ENCODE measurements at regions not wholly inside any gene's neighbourhood (a gene's known extent, or its start where the extent isn't known, plus 50 kb on each side); places are given as distances from the start of the nearest gene placed in this dataset.

DNA sequence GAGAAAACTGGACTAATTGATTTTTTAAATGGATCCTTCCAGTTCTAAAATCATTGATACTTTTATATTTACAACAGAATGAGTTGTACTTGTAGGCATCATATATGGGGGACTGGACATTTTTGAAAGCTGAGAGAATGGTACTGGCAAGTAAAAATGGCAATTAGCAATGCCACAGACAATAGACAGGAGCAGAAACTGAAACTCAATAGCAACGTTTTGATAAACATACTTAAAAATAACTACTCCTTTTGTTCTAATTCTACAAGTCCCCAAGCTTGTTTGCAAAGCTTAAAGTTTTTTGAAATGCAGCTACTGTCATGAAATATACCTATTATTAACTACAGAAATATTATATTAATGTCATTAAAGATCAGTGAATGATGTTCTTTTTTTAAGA lies 52.8 kb upstream of the FBXL7 start:
- H3K27ac ChIP-seq: no peak overlapping the region
- TF ChIP-seq, protein P1, sequence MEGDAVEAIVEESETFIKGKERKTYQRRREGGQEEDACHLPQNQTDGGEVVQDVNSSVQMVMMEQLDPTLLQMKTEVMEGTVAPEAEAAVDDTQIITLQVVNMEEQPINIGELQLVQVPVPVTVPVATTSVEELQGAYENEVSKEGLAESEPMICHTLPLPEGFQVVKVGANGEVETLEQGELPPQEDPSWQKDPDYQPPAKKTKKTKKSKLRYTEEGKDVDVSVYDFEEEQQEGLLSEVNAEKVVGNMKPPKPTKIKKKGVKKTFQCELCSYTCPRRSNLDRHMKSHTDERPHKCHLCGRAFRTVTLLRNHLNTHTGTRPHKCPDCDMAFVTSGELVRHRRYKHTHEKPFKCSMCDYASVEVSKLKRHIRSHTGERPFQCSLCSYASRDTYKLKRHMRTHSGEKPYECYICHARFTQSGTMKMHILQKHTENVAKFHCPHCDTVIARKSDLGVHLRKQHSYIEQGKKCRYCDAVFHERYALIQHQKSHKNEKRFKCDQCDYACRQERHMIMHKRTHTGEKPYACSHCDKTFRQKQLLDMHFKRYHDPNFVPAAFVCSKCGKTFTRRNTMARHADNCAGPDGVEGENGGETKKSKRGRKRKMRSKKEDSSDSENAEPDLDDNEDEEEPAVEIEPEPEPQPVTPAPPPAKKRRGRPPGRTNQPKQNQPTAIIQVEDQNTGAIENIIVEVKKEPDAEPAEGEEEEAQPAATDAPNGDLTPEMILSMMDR (conservative IDR thresholded peaks at IDR 0.05; ENCODE audit: low read depth): no peak
- DNase-seq (ENCODE audit: low spot score): no peak
- ChIA-PET POLR2A (ENCODE audit: low non-redundant PET) (no interaction called here), CTCF (no interaction called here)

DNA sequence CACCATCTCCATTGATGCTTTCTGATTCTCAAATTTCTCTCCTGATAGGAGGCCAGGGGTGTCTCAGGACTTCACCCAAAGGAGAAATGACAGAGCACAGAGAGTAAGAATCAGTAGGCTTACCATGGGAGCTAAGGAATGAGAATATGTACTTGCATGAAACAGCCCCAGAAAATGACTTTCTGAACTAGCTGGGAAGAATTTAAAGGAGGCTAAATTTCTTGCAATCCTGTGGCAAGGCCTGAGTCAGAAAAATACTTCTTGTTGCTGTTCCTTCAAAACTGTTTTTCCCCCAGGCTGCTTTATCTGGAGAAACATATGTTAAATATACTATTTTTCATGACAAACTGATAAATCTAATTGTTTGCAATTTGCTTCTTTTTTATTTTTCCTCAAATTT lies 53.4 kb upstream of the FBXL7 start:
- DNase-seq (ENCODE audit: low spot score): no peak
- CTCF ChIA-PET: no interaction called here
- H3K27ac ChIP-seq: no peak overlapping the region
- TF ChIP-seq, protein P1 (conservative IDR thresholded peaks at IDR 0.05; ENCODE audit: low read depth): no peak
- POLR2A ChIA-PET (ENCODE audit: low non-redundant PET): no interaction called here

DNA sequence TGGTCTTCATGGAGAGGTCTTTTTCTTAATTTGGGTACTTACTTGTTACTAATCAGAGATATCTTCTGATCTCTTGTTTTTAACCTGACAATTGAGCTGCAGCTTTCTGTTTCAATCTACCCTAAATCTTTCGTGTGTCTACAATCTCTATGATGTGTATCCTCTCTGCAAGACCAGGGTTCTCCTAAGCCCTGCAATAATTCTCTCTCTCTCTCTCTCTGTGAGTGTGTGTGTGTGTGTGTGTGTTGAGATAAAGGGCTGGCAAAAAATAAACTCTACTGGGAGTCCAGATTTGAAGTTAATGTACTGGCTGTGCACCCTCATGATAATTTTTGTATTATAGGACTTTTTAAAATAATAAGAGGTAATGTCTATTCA lies 57.8 kb upstream of the FBXL7 start:
- ChIA-PET POLR2A (ENCODE audit: low non-redundant PET) (no interaction called here), CTCF (no interaction called here)
- no peak for DNase-seq (ENCODE audit: low spot score)
- H3K27ac ChIP-seq: no peak overlapping the region
- TF ChIP-seq, protein P1 (conservative IDR thresholded peaks at IDR 0.05; ENCODE audit: low read depth): no peak

DNA sequence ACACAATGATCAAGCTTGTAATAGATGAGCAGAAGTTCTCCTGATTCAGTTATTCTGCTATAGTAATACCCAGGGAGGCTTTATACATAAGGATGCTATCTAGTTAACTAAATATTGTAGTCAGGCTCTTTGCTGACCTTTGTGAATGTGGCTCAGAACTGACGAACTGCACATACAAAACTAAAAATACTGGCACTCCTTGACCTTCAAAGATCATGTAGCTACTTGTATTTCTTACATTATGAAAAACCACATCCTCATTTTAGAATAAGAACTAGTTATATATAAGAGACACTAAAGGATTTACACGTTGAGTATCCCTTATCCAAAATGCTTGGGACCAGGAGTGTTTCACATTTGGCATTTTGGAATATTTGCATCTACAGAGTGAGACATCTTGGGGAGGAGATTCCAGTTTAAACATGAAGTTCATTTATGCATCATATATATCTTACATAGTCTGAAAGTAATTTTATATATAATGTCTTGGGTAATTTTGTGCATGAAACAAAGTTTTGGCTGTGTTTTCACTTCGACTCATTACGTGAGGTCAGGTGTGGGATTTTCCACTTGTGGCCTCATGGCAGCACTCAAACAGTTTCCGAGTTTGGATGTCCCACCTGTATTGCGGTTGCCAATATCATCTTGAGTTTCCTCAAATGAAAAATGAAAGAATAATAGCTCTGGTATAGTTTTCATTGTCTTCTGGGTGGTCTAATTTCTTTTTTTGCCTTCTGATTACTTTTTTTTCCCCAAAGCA lies 58.4 kb upstream of the FBXL7 start:
- DNase-seq (ENCODE audit: low spot score): no peak
- ChIA-PET POLR2A (ENCODE audit: low non-redundant PET) (no interaction called here), CTCF (no interaction called here)
- H3K27ac ChIP-seq: no peak overlapping the region
- TF ChIP-seq, protein P1 (conservative IDR thresholded peaks at IDR 0.05; ENCODE audit: low read depth): no peak

DNA sequence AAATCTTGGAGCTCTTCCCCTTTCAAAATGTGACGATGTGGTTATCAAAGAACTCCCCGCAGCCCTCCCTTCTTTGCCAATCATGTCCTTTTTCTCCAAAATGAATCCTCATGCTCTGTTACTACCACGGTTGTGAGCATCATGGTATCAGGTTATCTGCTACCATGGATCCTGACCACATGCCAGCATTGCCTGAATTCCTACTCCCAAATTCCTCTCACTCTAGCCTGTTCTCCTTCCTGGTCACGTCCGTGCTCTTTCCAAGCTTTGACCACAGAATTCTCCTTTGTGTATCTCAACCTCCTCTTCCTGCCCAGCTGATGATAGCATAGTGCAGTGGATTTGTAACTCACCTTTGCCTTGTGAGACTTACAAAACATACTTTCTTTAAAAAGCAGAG lies 59.5 kb upstream of the FBXL7 start:
- TF ChIP-seq, protein P1 (conservative IDR thresholded peaks at IDR 0.05; ENCODE audit: low read depth): no peak
- DNase-seq (ENCODE audit: low spot score): no peak
- H3K27ac ChIP-seq: no peak overlapping the region
- POLR2A ChIA-PET (ENCODE audit: low non-redundant PET): no interaction called here
- CTCF ChIA-PET: no interaction called here

DNA sequence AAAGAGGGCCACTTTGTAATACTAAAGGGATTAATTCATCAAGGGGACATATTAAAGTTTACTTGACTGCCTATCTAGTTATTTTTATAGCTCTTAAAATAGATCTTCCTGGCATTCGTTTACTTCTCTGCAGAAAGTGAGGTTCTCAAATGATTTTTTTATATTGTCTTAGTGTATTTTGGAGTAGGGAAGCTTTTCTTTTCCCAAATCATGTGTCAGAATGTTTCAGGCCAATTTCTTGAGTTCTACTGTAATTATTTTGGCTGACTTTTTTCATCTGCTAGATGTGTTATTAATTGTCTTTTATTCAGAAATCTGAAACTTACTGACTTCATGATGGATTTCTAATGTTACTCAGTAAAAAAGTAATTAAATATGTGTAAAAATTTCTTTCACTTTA lies 60.2 kb upstream of the FBXL7 start:
- no peak for DNase-seq (ENCODE audit: low spot score)
- H3K27ac ChIP-seq: no peak overlapping the region
- TF ChIP-seq, protein P1 (conservative IDR thresholded peaks at IDR 0.05; ENCODE audit: low read depth): no peak
- ChIA-PET CTCF (no interaction called here), POLR2A (ENCODE audit: low non-redundant PET) (no interaction called here)

Data from RWPE1 (cell line).